Stimulated activated CD8-positive, alpha-beta memory T cell treated with anti-CD3 and anti-CD28 coated beads, Interleukin-4, amount 100 ng/mL, for 48 hours (primary cell): ENCODE measurements at regions not wholly inside any gene's neighbourhood (a gene's known extent, or its start where the extent isn't known, plus 50 kb on each side); places are given as distances from the start of the nearest gene placed in this dataset.
"Not testable (repeated sequence)": the region's sequence is repeated elsewhere in the genome, so short reads cannot be mapped to it uniquely, and the experiment has no call there.

Source experiments
- DNase-seq: peaks from one replicate; pipeline ENCODE4 v3.0.0-alpha.2; 2020

GRCh38 chr5:164224236-164224635 is 718.8 kb downstream of the MAT2B start:
- DNase-seq = no peak

- DNase-seq = no peak
Observed at GRCh38 chr5:164224772-164225171, 719.4 kb downstream of the MAT2B start.

- no peak for DNase-seq
Observed at GRCh38 chr5:164230341-164230740, 724.9 kb downstream of the MAT2B start.

- no peak for DNase-seq
Observed at GRCh38 chr5:164233791-164234190, 728.4 kb downstream of the MAT2B start.

- no peak for DNase-seq
Observed at GRCh38 chr5:164234321-164234720, 728.9 kb downstream of the MAT2B start.

GRCh38 chr5:164235300-164235891 is 730.0 kb downstream of the MAT2B start:
- DNase-seq = no peak

GRCh38 chr5:164237486-164237885 is 732.1 kb downstream of the MAT2B start:
- DNase-seq = no peak

- not testable (repeated sequence) for DNase-seq
Observed at GRCh38 chr5:164251781-164252180, 746.4 kb downstream of the MAT2B start.

GRCh38 chr5:164253764-164254163 is 748.3 kb downstream of the MAT2B start:
- no peak for DNase-seq

- DNase-seq = no peak
Observed at GRCh38 chr5:164255598-164256213, 750.3 kb downstream of the MAT2B start.

- DNase-seq = no peak
Observed at GRCh38 chr5:164256351-164256750, 750.9 kb downstream of the MAT2B start.

- no peak for DNase-seq
Observed at GRCh38 chr5:164256954-164257353, 751.5 kb downstream of the MAT2B start.

- DNase-seq = no peak
Observed at GRCh38 chr5:164265566-164265965, 760.1 kb downstream of the MAT2B start.

GRCh38 chr5:164266571-164266970 is 761.2 kb downstream of the MAT2B start:
- no peak for DNase-seq

- no peak for DNase-seq
Observed at GRCh38 chr5:164277720-164278119, 772.3 kb downstream of the MAT2B start.

- no peak for DNase-seq
Observed at GRCh38 chr5:164289526-164289925, 784.1 kb downstream of the MAT2B start.

- DNase-seq = no peak
Observed at GRCh38 chr5:164296603-164297080, 791.2 kb downstream of the MAT2B start.

GRCh38 chr5:164298165-164298564 is 792.7 kb downstream of the MAT2B start:
- DNase-seq = no peak

GRCh38 chr5:164300295-164300694 is 794.9 kb downstream of the MAT2B start:
- no peak for DNase-seq

- DNase-seq = no peak
Observed at GRCh38 chr5:164301136-164301535, 795.7 kb downstream of the MAT2B start.

GRCh38 chr5:164301708-164302107 is 796.3 kb downstream of the MAT2B start:
- DNase-seq = no peak

- DNase-seq = no peak
Observed at GRCh38 chr5:164302533-164303235, 797.3 kb downstream of the MAT2B start.

- DNase-seq = no peak
Observed at GRCh38 chr5:164303646-164304215, 798.3 kb downstream of the MAT2B start.

- DNase-seq = no peak
Observed at GRCh38 chr5:164306662-164307061, 801.2 kb downstream of the MAT2B start.
